GM12878 (cell line): ENCODE measurements at regions not wholly inside any gene's neighbourhood (a gene's known extent, or its start where the extent isn't known, plus 50 kb on each side); places are given as distances from the start of the nearest gene placed in this dataset.
A peak's percentile ranks its signal among the peaks of the same experiment; 100 is the strongest.
"Not testable (repeated sequence)": the region's sequence is repeated elsewhere in the genome, so short reads cannot be mapped to it uniquely, and the experiment has no call there.

Experiments used
- ATAC-seq: fragments of 200-7000 bp; cut with Tn5 transposase; 3 replicates; pipeline ENCODE4 v1.9.1; 2020; ENCODE audit warnings: mild to moderate bottlenecking, moderate library complexity
- BruUV-seq: library from RNA; stranded (reverse); fragments of 400-500 nt; replicated peaks from 2 replicates; lab custom pipeline; 2021; lab: Mats Ljungman, UMichigan
- CTCF ChIA-PET: fragments of 300-600 bp; sonication (Branson Sonifier 250); formaldehyde crosslinking; extraction: SDS; loops from one replicate; lab custom pipeline; 2021; ENCODE audit warnings: inconsistent platforms; lab: Yijun Ruan, JAX
- POLR2A ChIA-PET: fragments of 350-600 bp; formaldehyde crosslinking; extraction: SDS; loops from one replicate; lab custom pipeline; 2021; ENCODE audit warnings: inconsistent platforms; lab: Charles Lee
- RAD21 ChIA-PET: fragments of 300-600 bp; sonication (Branson Sonifier 250); formaldehyde crosslinking; loops from one replicate; lab custom pipeline; 2023; ENCODE audit warnings: antibody characterized with exemption; ENCODE audit not compliant: unreplicated experiment; lab: Charles Lee
- SMC1A ChIA-PET: fragments of 300-600 bp; sonication (Branson Sonifier 250); formaldehyde crosslinking; loops from one replicate; lab custom pipeline; 2023; ENCODE audit not compliant: unreplicated experiment, uncharacterized antibody; lab: Charles Lee
- DNase-seq: peaks from one replicate; pipeline ENCODE4 v3.0.0-alpha.2; 2011; ENCODE audit warnings: low read depth, low spot score
- FAIRE-seq: peaks from 3 replicates; lab custom pipeline; 2011; peaks lifted over from hg19 to GRCh38; lab: Jason Lieb, UNC
- H2AFZ ChIP-seq: 2 replicates; pipeline ENCODE4 v1.6.0; 2011; ENCODE audit warnings: low read depth, low read length, control low read depth; ENCODE audit not compliant: control insufficient read depth
- H3K27ac ChIP-seq: 2 replicates; pipeline ENCODE4 v1.5.1; 2011; ENCODE audit warnings: control low read depth; ENCODE audit not compliant: control insufficient read depth, insufficient read depth
- H3K27me3 ChIP-seq, 2 experiments: replicated peaks in 1 of 2; 2 replicates each; pipeline versions ENCODE4 v1.6.0 to v1.6.1; 2011; ENCODE audit warnings: low read length in 1 of 2; ENCODE audit not compliant: control insufficient read depth in 2 of 2, insufficient read depth in 2 of 2
- H3K36me3 ChIP-seq, 2 experiments: 2 replicates each; pipeline ENCODE4 v1.5.1; 2011; ENCODE audit warnings: low read length in 1 of 2; ENCODE audit not compliant: control insufficient read depth in 2 of 2, insufficient read depth in 2 of 2
- H3K4me1 ChIP-seq: 2 replicates; pipeline ENCODE4 v1.6.1; 2011; ENCODE audit warnings: mild to moderate bottlenecking, low read length, moderate library complexity, mixed read lengths; ENCODE audit not compliant: control insufficient read depth, insufficient read depth
- H3K4me2 ChIP-seq: 2 replicates; pipeline ENCODE4 v1.6.0; 2011; ENCODE audit warnings: control low read depth; ENCODE audit not compliant: control insufficient read depth, insufficient read depth
- H3K4me3 ChIP-seq: fragments of 200-600 bp; sonication (generic); 2 replicates; pipeline ENCODE4 v1.5.1; 2016
- H3K79me2 ChIP-seq: 2 replicates; pipeline ENCODE4 v1.6.0; 2011; ENCODE audit warnings: low read length; ENCODE audit not compliant: control insufficient read depth, insufficient read depth
- H3K9ac ChIP-seq: 2 replicates; pipeline ENCODE4 v1.8.0; 2011; ENCODE audit warnings: low read length, control low read depth, mixed read lengths; ENCODE audit not compliant: control insufficient read depth, insufficient read depth
- H3K9me3 ChIP-seq: replicated peaks from 3 replicates; pipeline ENCODE4 v1.5.1; 2011; ENCODE audit warnings: mild to moderate bottlenecking, low read length; ENCODE audit not compliant: control insufficient read depth, insufficient read depth
- H4K20me1 ChIP-seq: 2 replicates; pipeline ENCODE4 v1.6.0; 2011; ENCODE audit not compliant: control insufficient read depth, insufficient read depth
- WGBS: methylation state at CpG from one replicate; pipeline ENCODE4 v1.1.6; 2016; ENCODE audit warnings: low lambda C conversion rate; ENCODE audit not compliant: insufficient replicate concordance, insufficient coverage; ENCODE audit errors: missing lambda C conversion rate; 5-methylcytosine and 5-hydroxymethylcytosine counted together
- in situ Hi-C: fragments of 300-500 bp; cut with MboI; formaldehyde crosslinking; loops from 9 replicates; pipeline ENCODE4 v1.14.3; 2018; ENCODE audit warnings: mixed read lengths
- intact Hi-C: fragments of 100-400 bp; cut with micrococcal nuclease; formaldehyde crosslinking; loops from one replicate; pipeline ENCODE4 v1.14.2; 2022; ENCODE audit not compliant: unreplicated experiment

GRCh38 chr7:76735668-76736067 is 108.6 kb upstream of the POMZP3 start:
- H3K9ac ChIP-seq, H4K20me1 ChIP-seq, H3K27me3 ChIP-seq, H3K4me2 ChIP-seq, SMC1A ChIA-PET, H3K9me3 ChIP-seq, intact Hi-C loops, in situ Hi-C loops, H3K4me1 ChIP-seq, H3K79me2 ChIP-seq, H3K4me3 ChIP-seq, BruUV-seq, H2AFZ ChIP-seq, H3K36me3 ChIP-seq, FAIRE-seq, CTCF ChIA-PET, RAD21 ChIA-PET, H3K27ac ChIP-seq, DNase-seq, POLR2A ChIA-PET: not testable (repeated sequence)
- WGBS, result no CpG with 5 or more reads among the region's 1 CpG
- ATAC-seq, result peak; percentile 59

- DNase-seq, H4K20me1 ChIP-seq, CTCF ChIA-PET, H3K27me3 ChIP-seq, H3K4me2 ChIP-seq, H3K4me1 ChIP-seq, intact Hi-C loops, in situ Hi-C loops, RAD21 ChIA-PET, H2AFZ ChIP-seq, H3K36me3 ChIP-seq, BruUV-seq, H3K9ac ChIP-seq, H3K9me3 ChIP-seq, H3K79me2 ChIP-seq, ATAC-seq, H3K27ac ChIP-seq, POLR2A ChIA-PET, SMC1A ChIA-PET, FAIRE-seq, H3K4me3 ChIP-seq: not testable (repeated sequence)
- WGBS, result 90% methylated on average over 22 of the region's 23 CpGs
These were observed 101.5 kb upstream of the POMZP3 start for GRCh38 chr7:76728571-76728974.

DNA sequence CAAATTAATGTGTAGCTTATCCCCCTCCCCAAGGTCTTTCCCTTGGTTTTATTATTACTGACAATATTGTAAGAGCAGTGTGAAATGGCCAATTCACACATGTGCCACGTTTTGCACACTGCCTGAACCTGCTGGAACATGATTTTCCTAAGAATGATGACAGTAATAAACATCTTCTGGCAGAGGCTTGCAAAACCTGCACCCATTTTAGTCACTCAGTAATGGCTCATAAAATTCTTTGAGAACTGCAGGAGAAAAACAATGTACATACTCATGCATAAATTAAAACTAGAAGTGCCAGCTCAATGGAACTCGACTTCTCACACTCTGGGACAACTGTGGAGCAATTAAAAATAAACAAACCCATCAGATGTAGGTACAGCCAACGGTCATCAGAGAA is 96.8 kb upstream of the POMZP3 start:
- intact Hi-C loops, RAD21 ChIA-PET: not testable (repeated sequence)

GRCh38 chr7:76716551-76716950 is 89.5 kb upstream of the POMZP3 start:
- H3K27me3 ChIP-seq, H3K9me3 ChIP-seq, H3K79me2 ChIP-seq, FAIRE-seq, H2AFZ ChIP-seq, POLR2A ChIA-PET, H3K4me3 ChIP-seq, H3K27ac ChIP-seq, H3K36me3 ChIP-seq, H3K9ac ChIP-seq, ATAC-seq, RAD21 ChIA-PET, BruUV-seq, H4K20me1 ChIP-seq, H3K4me1 ChIP-seq, in situ Hi-C loops, H3K4me2 ChIP-seq, SMC1A ChIA-PET, intact Hi-C loops, DNase-seq, CTCF ChIA-PET: not testable (repeated sequence)
- 73% methylated on average over 4 of the region's 4 CpGs for WGBS

More for the DNA sequence above, 96.8 kb upstream of the POMZP3 start:
- H4K20me1 ChIP-seq, H3K4me3 ChIP-seq, in situ Hi-C loops, BruUV-seq, DNase-seq, SMC1A ChIA-PET, FAIRE-seq, H3K27me3 ChIP-seq, H3K36me3 ChIP-seq, H3K4me2 ChIP-seq, POLR2A ChIA-PET, CTCF ChIA-PET, H3K79me2 ChIP-seq, ATAC-seq, H3K27ac ChIP-seq, H3K9me3 ChIP-seq, H3K4me1 ChIP-seq, H2AFZ ChIP-seq, H3K9ac ChIP-seq: not testable (repeated sequence)
- 0% methylated on average over 1 of the region's 3 CpGs for WGBS
